K562 (cell line): ENCODE measurements at regions not wholly inside any gene's neighbourhood (a gene's known extent, or its start where the extent isn't known, plus 50 kb on each side); places are given as distances from the start of the nearest gene placed in this dataset.

Experiments
- CREM ChIP-seq: IDR thresholded peaks from 2 replicates; pipeline ENCODE4 v1.6.1; 2014; ENCODE audit warnings: antibody characterized with exemption, low read depth
- EP300 ChIP-seq: IDR thresholded peaks from 2 replicates; pipeline ENCODE4 v1.6.1; 2012; ENCODE audit warnings: low read length, improper control_type of control experiment
- HNRNPLL ChIP-seq: fragments of 200-400 bp; formaldehyde crosslinking; IDR thresholded peaks from 2 replicates; pipeline ENCODE4 v1.6.1; 2017; ENCODE audit warnings: low read length, low read depth, mild to moderate bottlenecking; ENCODE audit not compliant: poor library complexity, severe bottlenecking
- POLR2A ChIP-seq: fragments of 450-650 bp; conservative IDR thresholded peaks from 2 replicates; pipeline ENCODE4 v1.6.1; 2016
- SMAD3 ChIP-seq: fragments of 450-650 bp; formaldehyde crosslinking; conservative IDR thresholded peaks from 2 replicates; pipeline ENCODE4 v1.4.0; 2020; ENCODE audit warnings: mild to moderate bottlenecking
- ZBTB17 ChIP-seq: fragments of 450-650 bp; formaldehyde crosslinking; IDR thresholded peaks from 2 replicates; pipeline ENCODE4 v1.4.0; 2020; ENCODE audit warnings: mild to moderate bottlenecking
- ZBTB8A ChIP-seq: fragments of 450-650 bp; IDR thresholded peaks from 2 replicates; pipeline ENCODE4 v1.6.1; 2018; ENCODE audit warnings: mild to moderate bottlenecking, moderate library complexity; ENCODE audit not compliant: partially characterized antibody
- ZNF766 ChIP-seq: fragments of 200-800 bp; sonication (Bioruptor generic); conservative IDR thresholded peaks from 2 replicates; pipeline ENCODE4 v1.6.1; 2016; ENCODE audit warnings: missing genetic modification characterization, missing compliant biosample characterization
- TF ChIP-seq, protein P1 (sequence below), 3 experiments: IDR thresholded peaks in 2 of 3; conservative IDR thresholded peaks in 1 of 3; 2 replicates each; pipeline ENCODE4 v1.5.1; 2011 to 2012; ENCODE audit warnings: low read length in 3 of 3, mild to moderate bottlenecking in 3 of 3, control low read depth in 2 of 3, improper control_type of control experiment in 1 of 3, inconsistent platforms in 1 of 3, low read depth in 1 of 3, mixed read lengths in 1 of 3, moderate library complexity in 1 of 3; ENCODE audit not compliant: insufficient read depth in 2 of 3
- TF ChIP-seq, protein P2 (sequence below): conservative IDR thresholded peaks from 2 replicates; pipeline ENCODE4 v1.6.1; 2011; ENCODE audit warnings: low read depth, mild to moderate bottlenecking, low read length; ENCODE audit not compliant: control insufficient read depth
- TF ChIP-seq, protein P3 (sequence below): fragments of 250-450 bp; sonication (Bioruptor Pico); IDR thresholded peaks from 2 replicates; pipeline ENCODE4 v1.4.0; 2020; ENCODE audit warnings: mild to moderate bottlenecking
- TF ChIP-seq, protein P4 (sequence below): fragments of 250-450 bp; sonication (Bioruptor Pico); IDR thresholded peaks from 2 replicates; pipeline ENCODE4 v1.5.0; 2022; ENCODE audit warnings: mild to moderate bottlenecking

DNA sequence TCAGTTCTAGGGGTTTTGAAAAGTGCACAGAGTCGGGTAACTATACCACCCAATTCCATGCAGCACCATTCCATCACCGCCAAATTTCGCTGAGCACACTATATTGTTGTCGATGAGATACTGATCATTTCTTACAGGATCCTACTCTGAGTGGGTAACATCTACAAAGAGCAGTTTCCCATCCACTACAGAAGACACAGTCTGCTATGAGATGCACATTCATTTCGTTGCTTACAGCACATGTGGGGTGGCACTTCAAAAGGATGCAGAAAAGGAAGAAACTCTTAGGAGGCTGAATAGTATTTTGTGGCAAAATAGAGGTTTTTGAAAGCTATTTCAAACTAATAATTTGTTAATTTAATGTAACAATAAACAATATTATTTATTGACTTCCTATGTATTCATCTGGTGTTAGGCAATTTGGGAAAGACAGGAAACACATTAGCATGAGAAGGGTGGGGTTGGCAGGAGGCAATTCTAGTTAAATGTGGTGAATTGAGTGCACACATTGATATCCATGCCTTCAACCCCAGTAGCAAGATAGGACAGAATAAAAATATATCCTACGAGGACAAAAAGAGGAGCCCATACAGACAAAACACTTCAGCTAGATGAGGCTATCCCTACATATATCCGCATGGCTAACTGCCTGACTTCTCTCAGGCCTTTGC lies 186.8 kb upstream of the PARP11 start:
- TF ChIP-seq, protein P1, sequence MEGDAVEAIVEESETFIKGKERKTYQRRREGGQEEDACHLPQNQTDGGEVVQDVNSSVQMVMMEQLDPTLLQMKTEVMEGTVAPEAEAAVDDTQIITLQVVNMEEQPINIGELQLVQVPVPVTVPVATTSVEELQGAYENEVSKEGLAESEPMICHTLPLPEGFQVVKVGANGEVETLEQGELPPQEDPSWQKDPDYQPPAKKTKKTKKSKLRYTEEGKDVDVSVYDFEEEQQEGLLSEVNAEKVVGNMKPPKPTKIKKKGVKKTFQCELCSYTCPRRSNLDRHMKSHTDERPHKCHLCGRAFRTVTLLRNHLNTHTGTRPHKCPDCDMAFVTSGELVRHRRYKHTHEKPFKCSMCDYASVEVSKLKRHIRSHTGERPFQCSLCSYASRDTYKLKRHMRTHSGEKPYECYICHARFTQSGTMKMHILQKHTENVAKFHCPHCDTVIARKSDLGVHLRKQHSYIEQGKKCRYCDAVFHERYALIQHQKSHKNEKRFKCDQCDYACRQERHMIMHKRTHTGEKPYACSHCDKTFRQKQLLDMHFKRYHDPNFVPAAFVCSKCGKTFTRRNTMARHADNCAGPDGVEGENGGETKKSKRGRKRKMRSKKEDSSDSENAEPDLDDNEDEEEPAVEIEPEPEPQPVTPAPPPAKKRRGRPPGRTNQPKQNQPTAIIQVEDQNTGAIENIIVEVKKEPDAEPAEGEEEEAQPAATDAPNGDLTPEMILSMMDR (IDR thresholded peaks at IDR 0.05 in 2 of 3, conservative IDR thresholded peaks at IDR 0.05 in 1 of 3; ENCODE audit: insufficient read depth in 2 of 3, low read depth in 1 of 3, low read length in 3 of 3) = no peak
- TF ChIP-seq ZBTB17 (CRISPR knock-in tag) (no peak), POLR2A (no peak), SMAD3 (no peak), CREM (no peak), ZBTB8A (no peak), ZNF766 (CRISPR knock-in tag) (no peak), HNRNPLL (no peak), EP300 (no peak)
- TF ChIP-seq, protein P2, sequence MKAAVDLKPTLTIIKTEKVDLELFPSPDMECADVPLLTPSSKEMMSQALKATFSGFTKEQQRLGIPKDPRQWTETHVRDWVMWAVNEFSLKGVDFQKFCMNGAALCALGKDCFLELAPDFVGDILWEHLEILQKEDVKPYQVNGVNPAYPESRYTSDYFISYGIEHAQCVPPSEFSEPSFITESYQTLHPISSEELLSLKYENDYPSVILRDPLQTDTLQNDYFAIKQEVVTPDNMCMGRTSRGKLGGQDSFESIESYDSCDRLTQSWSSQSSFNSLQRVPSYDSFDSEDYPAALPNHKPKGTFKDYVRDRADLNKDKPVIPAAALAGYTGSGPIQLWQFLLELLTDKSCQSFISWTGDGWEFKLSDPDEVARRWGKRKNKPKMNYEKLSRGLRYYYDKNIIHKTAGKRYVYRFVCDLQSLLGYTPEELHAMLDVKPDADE = no peak
- TF ChIP-seq, protein P3, sequence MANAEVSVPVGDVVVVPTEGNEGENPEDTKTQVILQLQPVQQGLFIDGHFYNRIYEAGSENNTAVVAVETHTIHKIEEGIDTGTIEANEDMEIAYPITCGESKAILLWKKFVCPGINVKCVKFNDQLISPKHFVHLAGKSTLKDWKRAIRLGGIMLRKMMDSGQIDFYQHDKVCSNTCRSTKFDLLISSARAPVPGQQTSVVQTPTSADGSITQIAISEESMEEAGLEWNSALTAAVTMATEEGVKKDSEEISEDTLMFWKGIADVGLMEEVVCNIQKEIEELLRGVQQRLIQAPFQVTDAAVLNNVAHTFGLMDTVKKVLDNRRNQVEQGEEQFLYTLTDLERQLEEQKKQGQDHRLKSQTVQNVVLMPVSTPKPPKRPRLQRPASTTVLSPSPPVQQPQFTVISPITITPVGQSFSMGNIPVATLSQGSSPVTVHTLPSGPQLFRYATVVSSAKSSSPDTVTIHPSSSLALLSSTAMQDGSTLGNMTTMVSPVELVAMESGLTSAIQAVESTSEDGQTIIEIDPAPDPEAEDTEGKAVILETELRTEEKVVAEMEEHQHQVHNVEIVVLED (CRISPR knock-in tag) = no peak
- TF ChIP-seq, protein P4, sequence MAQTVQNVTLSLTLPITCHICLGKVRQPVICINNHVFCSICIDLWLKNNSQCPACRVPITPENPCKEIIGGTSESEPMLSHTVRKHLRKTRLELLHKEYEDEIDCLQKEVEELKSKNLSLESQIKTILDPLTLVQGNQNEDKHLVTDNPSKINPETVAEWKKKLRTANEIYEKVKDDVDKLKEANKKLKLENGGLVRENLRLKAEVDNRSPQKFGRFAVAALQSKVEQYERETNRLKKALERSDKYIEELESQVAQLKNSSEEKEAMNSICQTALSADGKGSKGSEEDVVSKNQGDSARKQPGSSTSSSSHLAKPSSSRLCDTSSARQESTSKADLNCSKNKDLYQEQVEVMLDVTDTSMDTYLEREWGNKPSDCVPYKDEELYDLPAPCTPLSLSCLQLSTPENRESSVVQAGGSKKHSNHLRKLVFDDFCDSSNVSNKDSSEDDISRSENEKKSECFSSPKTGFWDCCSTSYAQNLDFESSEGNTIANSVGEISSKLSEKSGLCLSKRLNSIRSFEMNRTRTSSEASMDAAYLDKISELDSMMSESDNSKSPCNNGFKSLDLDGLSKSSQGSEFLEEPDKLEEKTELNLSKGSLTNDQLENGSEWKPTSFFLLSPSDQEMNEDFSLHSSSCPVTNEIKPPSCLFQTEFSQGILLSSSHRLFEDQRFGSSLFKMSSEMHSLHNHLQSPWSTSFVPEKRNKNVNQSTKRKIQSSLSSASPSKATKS = no peak
